Gastrocnemius medialis (tissue), 4 donors: ENCODE measurements at regions not wholly inside any gene's neighbourhood (a gene's known extent, or its start where the extent isn't known, plus 50 kb on each side); places are given as distances from the start of the nearest gene placed in this dataset.

Experiments
- ATAC-seq, 2 donors: fragments of 150-250 bp; one replicate each; pipeline ENCODE4 v1.9.1; 2016
- DNase-seq, 2 donors: peaks; one replicate each; pipeline ENCODE4 v3.0.0-alpha.2; 2019
- H3K27ac ChIP-seq, 4 donors: fragments of 200-600 bp; sonication (generic); 1 replicate in 1 of 4; 2 replicates in 3 of 4; pipeline ENCODE4 v1.5.1; 2016 to 2018; ENCODE audit warnings: mild to moderate bottlenecking in 2 of 4, moderate library complexity in 1 of 4
- H3K27me3 ChIP-seq, 3 donors: fragments of 200-600 bp; sonication (generic) in 2 of 3; 1 replicate in 1 of 3; 2 replicates in 2 of 3; pipeline versions ENCODE4 v1.5.1 to v1.6.0; 2016 to 2019; ENCODE audit warnings: mild to moderate bottlenecking in 1 of 3, moderate library complexity in 1 of 3
- H3K36me3 ChIP-seq, 2 donors: fragments of 200-600 bp; sonication (generic) in 1 of 2; one replicate each; pipeline ENCODE4 v1.5.1; 2017 to 2018
- H3K4me1 ChIP-seq, 2 donors: fragments of 200-600 bp; sonication (generic) in 1 of 2; one replicate each; pipeline ENCODE4 v1.5.1; 2016 to 2017; ENCODE audit warnings: mild to moderate bottlenecking in 2 of 2
- H3K4me3 ChIP-seq, 4 donors: fragments of 200-600 bp; sonication (generic) in 3 of 4; 1 replicate in 1 of 4; 2 replicates in 3 of 4; pipeline ENCODE4 v1.5.1; 2016 to 2019; ENCODE audit warnings: mild to moderate bottlenecking in 2 of 4
- H3K9me3 ChIP-seq, 3 donors: fragments of 200-600 bp; sonication (generic) in 2 of 3; 1 replicate in 1 of 3; 2 replicates in 2 of 3; pipeline ENCODE4 v1.5.1; 2016 to 2019
- CTCF ChIP-seq, 5 experiments: fragments of 450-650 bp in 3 of 5; fragments of 200-600 bp in 2 of 5; sonication (generic) in 2 of 5; IDR thresholded peaks in 4 of 5; conservative IDR thresholded peaks in 1 of 5; 1 replicate in 4 of 5; 2 replicates in 1 of 5; pipeline ENCODE4 v1.5.1; 2016 to 2019; ENCODE audit warnings: antibody characterized with exemption in 5 of 5, mild to moderate bottlenecking in 3 of 5, moderate library complexity in 3 of 5
- POLR2A ChIP-seq, 2 donors: fragments of 450-650 bp; IDR thresholded peaks; one replicate each; pipeline ENCODE4 v1.6.1; 2017; ENCODE audit warnings: antibody characterized with exemption in 2 of 2, mild to moderate bottlenecking in 2 of 2, moderate library complexity in 2 of 2
- in situ Hi-C, 4 donors: fragments of 200-750 bp; cut with MboI; loops; one replicate each; pipeline versions ENCODE4 v1.15.0 to v1.8.0; 2017; ENCODE audit warnings: low sequenced_read_pairs in 4 of 4
- intact Hi-C: fragments of 100-400 bp; cut with DNase I; formaldehyde crosslinking; loops from one replicate; pipeline ENCODE4 v1.15.1; 2023; ENCODE audit warnings: low total_unique reads

- H3K27me3 ChIP-seq: no peaks in the 10 kb centered on the region
- H3K27ac ChIP-seq: no peak overlapping the region
- H3K4me1 ChIP-seq: no peaks in the 10 kb centered on the region
- TF ChIP-seq CTCF (IDR thresholded peaks at IDR 0.05 in 4 of 5, conservative IDR thresholded peaks at IDR 0.05 in 1 of 5) (no peak), POLR2A (IDR thresholded peaks at IDR 0.05) (no peak)
- no peaks in the 10 kb centered on the region for H3K9me3 ChIP-seq
- no peak overlapping the region for H3K4me3 ChIP-seq
- DNase-seq (no peak), ATAC-seq (no peak)
- H3K36me3 ChIP-seq: no peaks in the 10 kb centered on the region
- intact Hi-C loops: no loop called here
- in situ Hi-C loops: no loop called here
These were observed 454.0 kb downstream of the NEBL start for GRCh38 chr10:20443094-20443493.

GRCh38 chr10:20429742-20430141 is 467.4 kb downstream of the NEBL start:
- Histone ChIP-seq H3K4me3 (no peak overlapping the region), H3K27ac (no peak overlapping the region), H3K4me1 (no peaks in the 10 kb centered on the region), H3K36me3 (no peaks in the 10 kb centered on the region), H3K27me3 (no peaks in the 10 kb centered on the region), H3K9me3 (no peaks in the 10 kb centered on the region)
- in situ Hi-C loops: no loop called here
- no peak for ATAC-seq
- TF ChIP-seq POLR2A (IDR thresholded peaks at IDR 0.05) (no peak), CTCF (IDR thresholded peaks at IDR 0.05 in 4 of 5, conservative IDR thresholded peaks at IDR 0.05 in 1 of 5) (no peak)
- intact Hi-C loops: no loop called here
- no peak for DNase-seq

- no peaks in the 10 kb centered on the region for H3K4me1 ChIP-seq
- H3K27me3 ChIP-seq: no peaks in the 10 kb centered on the region
- in situ Hi-C loops (no loop called here), intact Hi-C loops (no loop called here)
- ATAC-seq (no peak), DNase-seq (no peak)
- no peaks in the 10 kb centered on the region for H3K36me3 ChIP-seq
- no peak overlapping the region for H3K4me3 ChIP-seq
- H3K27ac ChIP-seq: no peak overlapping the region
- TF ChIP-seq CTCF (IDR thresholded peaks at IDR 0.05 in 4 of 5, conservative IDR thresholded peaks at IDR 0.05 in 1 of 5): no peak
- TF ChIP-seq POLR2A (IDR thresholded peaks at IDR 0.05): no peak
- no peaks in the 10 kb centered on the region for H3K9me3 ChIP-seq
These were observed 469.3 kb downstream of the NEBL start for GRCh38 chr10:20427821-20428220.

- ATAC-seq (no peak), DNase-seq (no peak)
- no peaks in the 10 kb centered on the region for H3K27me3 ChIP-seq
- intact Hi-C loops: no loop called here
- H3K27ac ChIP-seq: no peak overlapping the region
- H3K4me3 ChIP-seq: no peak overlapping the region
- H3K9me3 ChIP-seq: no peaks in the 10 kb centered on the region
- H3K4me1 ChIP-seq: no peaks in the 10 kb centered on the region
- no peaks in the 10 kb centered on the region for H3K36me3 ChIP-seq
- in situ Hi-C loops: no loop called here
- TF ChIP-seq CTCF (IDR thresholded peaks at IDR 0.05 in 4 of 5, conservative IDR thresholded peaks at IDR 0.05 in 1 of 5) (no peak), POLR2A (IDR thresholded peaks at IDR 0.05) (no peak)
These were observed 478.8 kb downstream of the NEBL start for GRCh38 chr10:20418286-20418685.

GRCh38 chr10:20417791-20418190 is 479.3 kb downstream of the NEBL start:
- no peaks in the 10 kb centered on the region for H3K27me3 ChIP-seq
- intact Hi-C loops (no loop called here), in situ Hi-C loops (no loop called here)

More at GRCh38 chr10:20417791-20418190, 479.3 kb downstream of the NEBL start:
- ATAC-seq: no peak
- no peaks in the 10 kb centered on the region for H3K36me3 ChIP-seq
- no peak overlapping the region for H3K4me3 ChIP-seq
- H3K9me3 ChIP-seq: no peaks in the 10 kb centered on the region
- TF ChIP-seq POLR2A (IDR thresholded peaks at IDR 0.05) (no peak), CTCF (IDR thresholded peaks at IDR 0.05 in 4 of 5, conservative IDR thresholded peaks at IDR 0.05 in 1 of 5) (no peak)
- no peak for DNase-seq
- no peak overlapping the region for H3K27ac ChIP-seq
- no peaks in the 10 kb centered on the region for H3K4me1 ChIP-seq
